GM21619 (cell line): ENCODE measurements at regions not wholly inside any gene's neighbourhood (a gene's known extent, or its start where the extent isn't known, plus 50 kb on each side); places are given as distances from the start of the nearest gene placed in this dataset.

Source experiments
- ATAC-seq: cut with Tn5 transposase; IDR thresholded peaks from one replicate; pipeline ENCODE4 v1.9.1; 2021; ENCODE audit not compliant: unreplicated experiment

DNA sequence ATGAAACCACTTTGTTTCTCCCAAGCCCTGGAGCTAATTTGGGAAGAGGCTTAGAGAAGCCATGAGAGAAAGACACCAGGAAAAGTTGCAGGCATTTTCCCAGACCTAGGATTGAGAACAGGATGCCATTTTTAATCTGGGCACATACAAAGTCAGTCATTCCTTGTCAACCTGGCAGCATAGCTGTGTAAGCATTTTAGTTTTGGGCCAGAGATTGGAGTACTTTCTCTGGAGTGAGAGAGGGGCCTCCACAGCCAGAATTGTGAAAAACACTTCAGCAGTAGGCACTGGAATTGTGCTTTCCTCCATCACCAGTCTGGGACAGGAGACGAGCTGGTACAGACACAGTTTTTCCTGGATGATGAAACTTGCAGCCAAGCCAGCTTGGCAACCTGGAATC, 390.3 kb upstream of the DMAC1 start:
- no peak for ATAC-seq

DNA sequence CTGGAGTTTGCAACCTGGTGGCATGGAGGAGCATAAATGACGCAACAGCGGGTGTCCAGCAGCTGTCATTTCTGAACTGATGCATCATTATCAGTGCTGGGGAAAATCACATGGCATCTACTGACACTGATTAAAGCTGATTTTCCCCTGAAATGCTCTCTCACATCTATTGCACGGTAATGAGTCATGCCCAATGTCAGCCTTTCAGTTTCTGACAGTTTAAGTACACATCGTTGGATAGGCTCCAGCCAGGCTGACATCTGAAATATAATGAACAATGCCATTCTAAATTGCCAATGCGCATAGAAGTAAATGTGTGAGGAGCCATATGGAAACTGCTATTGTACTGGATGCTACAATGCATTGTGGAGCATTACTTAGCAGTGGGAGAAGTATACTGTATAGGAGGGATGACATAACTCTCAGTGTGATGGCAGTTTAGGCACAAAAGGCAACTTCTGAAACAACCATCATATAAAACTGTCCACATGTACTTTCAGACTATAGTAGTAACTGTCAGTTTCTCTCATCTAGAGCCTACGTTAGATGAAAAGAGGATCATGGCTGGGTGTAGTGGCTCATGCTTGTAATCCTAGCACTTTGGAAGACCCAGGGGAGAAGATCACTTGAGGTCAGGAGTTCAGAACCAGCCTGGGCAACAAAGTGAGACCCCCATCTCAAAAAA, 389.3 kb upstream of the DMAC1 start:
- no peak for ATAC-seq

DNA sequence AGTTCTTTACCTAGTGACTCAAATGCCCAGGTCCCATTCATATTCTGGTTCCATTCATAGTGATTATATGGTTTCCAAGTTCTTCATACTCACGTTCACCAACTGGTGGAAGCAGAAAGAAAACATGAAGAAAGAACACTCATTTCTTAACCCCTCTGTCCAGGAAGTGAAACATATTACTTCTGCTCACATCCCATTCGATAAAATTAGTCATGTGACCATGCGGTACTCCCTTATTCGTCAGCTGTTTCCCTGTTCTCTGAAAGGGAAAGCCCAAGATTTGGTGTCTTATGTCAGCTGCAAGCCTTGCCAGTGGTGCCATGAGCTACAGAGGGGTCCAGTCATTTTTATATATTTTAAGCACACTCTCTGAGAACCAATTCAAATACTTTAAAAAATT, 387.0 kb upstream of the DMAC1 start:
- ATAC-seq: no peak

DNA sequence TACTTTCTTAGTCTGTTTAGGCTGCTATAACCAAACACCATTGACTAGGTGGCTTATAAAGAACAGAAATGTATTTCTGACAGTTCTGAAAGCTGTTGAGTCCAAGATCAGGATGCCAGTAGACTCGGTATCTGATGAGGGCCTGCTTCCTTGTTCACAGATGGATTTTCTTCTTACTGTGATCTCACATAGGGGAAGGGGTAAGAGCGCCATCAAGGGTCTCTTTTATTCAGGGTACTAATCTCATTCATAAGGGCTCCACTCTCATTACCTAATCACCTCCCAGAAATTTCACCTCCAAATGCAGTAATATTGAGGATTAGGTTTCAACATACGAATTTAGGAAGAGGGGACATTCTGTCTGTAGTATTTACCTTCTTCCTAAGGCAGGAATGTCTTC, 384.0 kb upstream of the DMAC1 start:
- no peak for ATAC-seq

DNA sequence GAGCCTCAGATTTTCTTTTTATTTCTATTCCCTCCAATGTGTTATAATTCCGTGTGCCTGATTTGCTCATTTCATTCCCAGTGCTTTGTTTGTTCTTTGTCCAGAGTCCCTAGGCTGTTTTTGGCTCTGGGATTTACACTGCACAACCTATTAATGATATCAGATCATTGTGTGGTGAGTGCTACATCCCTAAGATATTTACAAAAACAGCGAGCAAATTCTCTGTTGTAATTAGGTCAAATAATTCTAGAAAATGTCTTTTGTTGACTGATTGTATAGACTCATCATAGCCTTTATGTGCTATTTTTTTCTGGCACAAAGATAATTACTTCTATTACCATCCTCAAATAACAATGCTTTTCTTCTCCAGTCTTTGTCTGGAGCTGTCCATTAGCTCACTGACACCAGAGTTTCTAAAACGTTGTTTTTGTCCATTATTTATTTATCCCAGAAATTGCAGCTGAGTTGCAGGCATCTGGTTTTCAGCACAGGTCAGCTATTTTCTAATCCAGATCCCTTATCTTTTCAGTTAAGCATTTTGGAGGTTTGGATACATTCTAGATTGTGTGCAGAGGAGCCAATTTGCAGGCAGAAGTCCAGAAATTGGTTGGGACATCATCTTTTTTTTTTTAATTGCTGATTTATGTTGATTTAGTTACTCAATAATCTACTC, 379.9 kb upstream of the DMAC1 start:
- no peak for ATAC-seq

DNA sequence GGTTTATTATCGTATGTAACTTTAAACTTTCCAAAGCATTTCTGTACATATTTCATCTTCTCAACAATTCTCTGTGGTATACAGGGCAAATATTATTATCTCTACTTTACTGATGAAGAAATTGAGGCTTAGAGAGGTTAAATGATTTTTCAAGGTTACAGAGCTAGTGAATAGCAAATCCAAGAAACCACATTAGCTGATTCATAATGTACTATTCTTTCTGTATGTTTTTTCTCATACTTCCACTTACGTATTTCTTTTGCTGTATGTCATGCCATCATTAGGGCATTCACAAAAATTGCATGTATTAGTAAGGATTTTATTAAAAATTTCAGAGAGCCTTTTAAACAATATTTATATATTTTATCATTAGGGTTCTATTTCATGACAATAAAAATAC, 372.4 kb upstream of the DMAC1 start:
- no peak for ATAC-seq

DNA sequence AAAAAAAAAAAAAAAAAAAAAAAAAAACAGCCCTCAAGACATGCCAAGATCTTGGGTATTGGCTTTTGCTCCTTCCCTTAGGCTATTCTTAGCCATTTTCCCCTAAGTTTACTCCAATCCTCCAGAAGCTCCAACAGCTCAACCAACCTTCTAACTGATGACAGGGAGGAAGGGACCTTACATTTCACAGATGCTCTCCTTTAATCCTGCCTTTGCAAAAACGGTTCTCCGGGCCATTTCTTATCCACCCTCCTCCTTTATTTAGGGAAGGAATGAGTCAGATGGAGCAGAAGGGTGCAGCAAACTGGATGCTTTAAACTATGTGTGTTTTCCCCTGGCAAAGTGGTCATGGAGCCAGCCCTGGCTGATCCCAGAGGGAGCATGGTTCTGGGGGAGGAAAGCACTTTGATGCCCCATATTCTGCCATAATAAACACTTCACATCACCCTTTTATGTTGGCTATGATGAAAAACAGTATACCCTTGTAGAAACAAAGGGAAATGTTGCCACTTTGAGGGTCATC, 369.4 kb upstream of the DMAC1 start:
- ATAC-seq: no peak

DNA sequence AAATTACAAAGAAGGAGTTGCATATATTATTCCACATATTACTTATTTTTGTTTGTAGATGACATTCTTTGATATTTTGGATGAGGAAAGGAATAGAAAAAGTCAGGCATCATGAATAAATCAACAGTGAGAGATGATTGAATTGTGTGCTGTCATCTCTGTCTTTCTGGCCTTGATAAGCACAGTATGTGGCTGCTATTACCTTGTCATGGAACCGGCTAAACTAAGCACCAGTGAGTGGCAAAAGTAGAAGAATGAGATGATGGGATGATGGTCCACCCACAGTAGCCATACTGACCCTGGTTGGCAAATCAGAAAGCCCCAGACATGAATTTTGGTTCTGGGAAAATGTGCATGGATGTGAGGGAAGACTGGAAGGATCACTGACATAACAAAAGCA, 361.2 kb upstream of the DMAC1 start:
- no peak for ATAC-seq

DNA sequence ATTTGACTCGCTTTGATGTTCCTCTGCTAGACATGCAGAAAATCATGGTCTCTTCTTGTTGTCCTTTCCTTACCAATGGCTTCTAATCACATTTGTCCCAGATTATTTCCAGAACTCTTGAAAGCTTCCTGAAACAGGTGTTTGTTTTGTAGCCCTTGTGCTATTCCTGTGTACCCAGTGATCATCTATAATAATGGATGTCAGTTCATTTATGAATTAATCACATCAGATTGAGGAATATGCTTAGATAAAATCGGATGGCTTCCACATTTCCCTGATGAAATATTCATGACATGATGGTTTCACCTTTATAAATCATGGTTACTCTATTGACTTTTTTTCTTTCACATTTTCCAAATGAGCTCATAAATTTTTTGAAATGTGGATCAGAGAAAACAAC, 359.0 kb upstream of the DMAC1 start:
- no peak for ATAC-seq

DNA sequence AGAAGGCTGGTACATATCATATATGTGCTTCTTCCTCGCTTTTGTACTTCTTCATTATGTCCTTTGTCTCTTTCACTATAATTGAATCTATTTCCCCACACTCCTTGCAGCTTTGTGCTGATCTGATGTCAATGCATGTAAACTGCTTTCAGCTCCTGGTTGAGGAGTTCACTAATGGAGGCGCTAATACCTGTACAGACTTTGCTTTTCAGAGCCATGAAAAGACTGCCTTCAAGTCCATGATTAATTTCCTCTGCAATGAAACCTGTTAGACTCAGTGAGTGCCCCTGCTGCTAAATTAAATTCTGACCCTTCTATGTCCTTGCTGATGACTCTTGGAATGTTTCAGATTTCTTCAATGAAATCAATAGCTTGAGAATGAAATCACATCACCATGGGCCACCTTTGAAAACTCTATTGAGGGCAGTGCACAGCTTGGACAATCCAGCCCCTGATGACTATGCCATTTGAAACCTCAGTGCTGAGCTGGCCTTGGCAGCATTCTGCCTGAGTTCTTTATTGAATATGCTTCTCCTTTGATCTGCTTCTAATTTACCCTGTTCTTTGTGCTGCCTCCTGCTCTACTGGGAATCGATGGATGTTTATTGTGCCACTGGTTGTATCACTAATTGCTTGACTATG, 358.2 kb upstream of the DMAC1 start:
- no peak for ATAC-seq

DNA sequence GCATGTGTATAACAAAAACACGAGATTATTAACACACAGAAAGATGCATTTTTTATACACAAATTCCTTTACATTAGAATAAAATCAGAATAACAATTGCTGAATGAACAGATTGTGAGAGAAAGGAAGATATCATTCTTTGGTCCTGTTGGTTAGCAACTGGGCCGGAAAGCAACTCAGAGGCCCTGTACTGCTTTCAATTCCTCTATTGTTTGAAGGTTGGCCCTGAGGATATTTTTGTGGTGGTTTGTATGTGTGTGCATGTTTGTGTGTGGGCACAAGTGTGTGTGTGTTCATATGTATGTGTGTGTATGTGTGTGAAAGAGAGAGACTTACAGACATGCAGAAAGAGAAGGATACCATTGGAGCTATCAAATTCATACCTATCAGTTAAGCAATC, 356.8 kb upstream of the DMAC1 start:
- no peak for ATAC-seq

DNA sequence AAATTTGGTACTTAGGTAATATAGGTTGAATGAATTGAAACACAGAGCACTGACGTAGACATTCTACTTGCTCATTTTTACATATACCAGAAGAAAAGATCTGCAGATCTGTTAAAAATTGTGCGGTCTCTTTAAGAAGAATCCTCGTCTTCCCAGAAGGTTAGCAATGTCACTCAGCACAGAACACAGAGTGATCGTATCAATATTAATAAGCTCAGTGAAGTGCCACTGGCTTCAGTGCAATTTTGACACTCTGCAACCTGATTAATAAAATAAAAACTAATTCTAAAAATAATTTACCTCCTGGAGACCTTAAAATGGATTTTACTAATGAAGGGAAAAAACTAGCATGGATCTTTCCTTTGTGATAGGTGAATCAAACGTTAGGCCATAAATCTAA, 356.1 kb upstream of the DMAC1 start:
- ATAC-seq: no peak

DNA sequence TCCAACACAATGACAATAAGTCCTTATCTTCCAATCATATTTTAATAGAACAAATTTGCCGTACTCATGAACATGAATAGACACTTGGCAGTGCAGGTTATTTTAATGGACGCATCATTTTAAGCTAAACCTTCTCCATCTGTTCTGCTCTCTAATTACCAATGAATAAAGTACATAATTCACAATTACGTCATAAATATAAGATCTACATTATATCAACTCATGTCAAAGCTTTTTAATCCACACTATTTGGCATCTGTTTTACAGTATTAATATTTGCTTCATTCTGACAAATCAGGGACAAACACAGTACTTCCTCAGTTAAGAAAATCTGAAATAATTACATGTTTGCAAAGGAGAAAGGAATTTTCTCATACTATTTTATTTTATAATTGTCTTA, 344.1 kb upstream of the DMAC1 start:
- ATAC-seq: no peak

DNA sequence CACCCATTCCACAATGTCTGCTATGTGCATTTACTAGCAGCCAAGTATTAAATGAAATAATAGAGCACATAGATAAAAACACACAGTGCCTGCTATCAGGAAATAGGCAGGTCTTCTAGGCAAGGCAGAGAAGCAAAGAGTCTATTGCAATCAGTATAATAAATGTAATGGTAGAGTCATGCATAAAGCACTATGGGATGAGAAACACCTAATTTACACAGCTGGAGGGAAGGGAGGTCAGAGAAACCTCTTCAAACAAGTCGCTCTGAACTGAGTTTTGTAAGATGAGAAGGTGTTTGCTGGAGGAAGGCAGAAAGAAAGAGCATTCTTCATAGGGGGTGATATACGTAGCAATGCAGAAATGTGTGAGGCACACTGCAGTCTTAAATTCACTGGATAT, 341.0 kb upstream of the DMAC1 start:
- no peak for ATAC-seq

DNA sequence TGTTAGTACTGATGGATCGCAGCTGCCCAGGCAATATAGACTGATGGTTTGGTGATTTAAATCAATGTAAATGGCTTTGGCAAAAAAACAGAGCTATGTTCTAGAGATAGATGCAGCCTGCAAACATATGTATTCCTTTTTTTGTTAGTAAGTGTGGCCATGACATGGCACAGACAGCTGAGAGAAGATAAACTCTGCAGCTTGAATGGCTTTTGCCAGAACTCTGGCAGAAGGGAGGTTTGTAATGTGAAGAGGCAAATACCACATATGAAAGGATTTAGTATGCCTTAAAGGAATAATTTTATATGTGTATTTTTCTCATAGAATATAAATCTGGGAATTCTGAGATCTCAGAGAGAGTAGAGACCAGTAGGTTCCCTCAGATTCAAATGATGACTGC, 340.2 kb upstream of the DMAC1 start:
- ATAC-seq: no peak

DNA sequence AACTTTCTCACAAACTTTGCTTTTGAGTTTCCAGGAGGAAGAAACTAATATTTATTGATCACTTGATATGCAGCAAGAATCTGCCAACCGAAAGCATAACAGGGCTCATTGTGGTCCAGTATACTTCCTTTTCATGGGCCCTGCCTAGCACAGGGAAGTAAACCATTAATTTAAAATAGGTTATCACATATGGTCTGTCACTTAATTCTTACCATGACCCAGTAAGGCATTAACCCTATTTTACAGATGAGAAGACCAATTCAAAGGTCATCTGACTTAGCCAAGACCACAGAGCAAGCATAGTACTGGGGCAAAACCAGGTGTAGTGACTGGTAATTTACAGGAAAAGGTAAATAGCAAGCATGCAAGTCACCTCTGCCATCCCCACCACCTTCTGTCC, 336.9 kb upstream of the DMAC1 start:
- ATAC-seq: peak; percentile 80

DNA sequence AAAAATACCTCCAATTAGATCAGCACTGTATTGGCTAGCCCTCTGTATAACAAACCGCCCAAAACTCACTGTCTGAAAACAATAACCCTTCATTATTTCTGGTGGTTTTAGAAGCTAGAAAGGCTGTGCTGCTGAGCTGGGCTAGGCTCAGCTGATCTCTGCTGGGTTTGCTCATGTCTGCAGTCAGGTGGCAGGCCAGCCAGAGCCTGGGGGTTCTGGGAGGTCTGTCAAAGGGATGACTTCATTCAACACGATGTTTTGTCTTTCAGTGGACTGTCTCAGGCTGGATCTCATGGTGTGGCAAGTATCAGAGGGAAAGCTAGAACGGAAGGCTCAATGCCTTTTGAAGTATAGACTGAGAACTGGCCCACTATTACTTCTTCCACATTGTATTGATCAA, 335.1 kb upstream of the DMAC1 start:
- no peak for ATAC-seq

DNA sequence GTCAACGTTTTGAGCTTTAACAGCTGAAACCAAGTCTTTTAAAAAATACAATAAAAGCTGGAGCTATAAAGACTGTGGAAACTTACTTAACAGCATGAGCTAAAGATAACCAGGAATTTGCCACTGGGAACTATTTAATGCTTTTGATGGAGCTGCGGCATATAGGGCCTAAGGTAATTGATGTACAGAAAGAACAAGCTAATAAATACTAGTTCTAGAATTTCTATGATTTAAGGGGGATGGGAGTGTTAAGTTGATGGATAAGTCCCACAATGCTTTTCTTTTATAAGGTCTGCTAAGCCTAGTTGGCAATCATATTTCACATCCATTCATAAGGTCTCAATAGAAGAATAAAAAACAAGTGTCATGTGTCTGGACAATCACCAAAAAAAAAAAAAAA, 334.0 kb upstream of the DMAC1 start:
- ATAC-seq: no peak

DNA sequence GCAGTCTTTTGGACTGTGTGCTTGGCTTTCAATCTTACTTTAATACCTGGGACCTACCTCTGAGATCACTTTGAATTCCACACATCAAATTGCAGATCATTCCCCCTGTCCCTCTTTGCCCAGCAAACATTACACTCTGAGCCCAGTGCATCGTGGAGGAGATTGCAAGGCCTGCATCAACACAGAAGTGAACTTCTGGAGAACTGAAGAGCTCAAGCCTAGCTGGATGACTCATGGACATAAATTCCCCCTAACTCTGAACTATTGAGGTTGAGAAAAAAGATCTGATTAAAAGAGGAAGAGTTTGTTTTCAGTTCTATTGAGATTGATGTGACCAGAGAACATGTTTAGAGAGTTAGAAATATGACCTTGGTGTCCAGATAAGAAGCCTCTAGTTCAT, 316.0 kb upstream of the DMAC1 start:
- ATAC-seq: no peak

DNA sequence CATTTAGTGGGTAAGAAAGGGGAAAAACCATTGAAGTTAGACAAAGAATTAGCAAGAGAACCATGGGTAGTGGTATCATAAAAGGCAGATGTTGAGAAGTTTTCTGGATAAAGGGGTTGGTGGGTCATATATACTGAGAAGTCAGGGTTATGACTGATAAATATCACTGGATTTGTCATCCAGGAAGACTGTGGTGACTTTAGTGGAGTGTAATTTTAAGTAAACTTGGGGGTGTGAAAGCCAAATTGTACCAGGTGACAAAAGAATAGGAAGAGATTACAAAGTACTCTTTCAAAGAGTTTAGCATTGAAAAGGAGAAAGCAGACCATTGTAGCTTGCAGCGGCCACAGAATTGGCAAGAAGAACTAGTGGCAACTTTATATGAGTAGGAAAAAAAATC, 315.2 kb upstream of the DMAC1 start:
- ATAC-seq: no peak

DNA sequence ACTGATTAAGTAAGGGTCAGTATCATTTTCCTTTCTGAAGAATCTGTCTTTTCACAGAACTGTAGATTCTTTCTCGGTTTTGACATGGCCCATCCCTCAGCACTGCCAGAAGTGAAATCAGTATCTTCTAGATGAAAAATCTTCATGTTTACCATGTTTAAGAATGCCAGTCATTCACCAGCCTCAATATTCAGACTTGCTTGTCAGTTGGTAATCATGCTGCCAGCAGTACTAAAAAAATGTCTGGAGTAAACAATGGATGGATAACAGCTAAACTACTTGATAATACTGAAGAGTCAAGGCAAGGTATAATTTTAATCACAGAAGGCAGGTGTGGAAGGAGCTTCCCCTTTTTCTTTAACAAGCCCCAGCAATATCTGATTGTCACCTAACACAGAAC, 306.8 kb upstream of the DMAC1 start:
- no peak for ATAC-seq

DNA sequence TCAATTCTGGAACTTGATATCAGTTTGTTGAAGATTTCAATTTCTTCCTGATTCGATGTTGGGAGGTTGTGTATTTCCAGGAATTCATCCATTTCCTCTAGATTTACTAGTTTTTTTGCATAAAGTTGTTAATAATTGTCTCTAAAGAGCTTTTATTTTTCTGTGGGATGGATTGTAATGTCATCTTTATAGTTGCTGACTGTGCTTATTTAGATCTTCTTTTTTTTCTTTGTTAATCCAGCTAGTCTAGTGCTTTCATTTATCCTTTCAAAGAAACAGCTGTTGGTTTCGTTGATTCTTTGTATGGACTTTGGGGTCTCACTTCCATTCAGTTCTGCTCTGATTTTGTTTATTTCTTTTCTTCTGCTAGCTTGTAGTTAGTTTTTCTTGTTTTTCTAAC, 302.0 kb upstream of the DMAC1 start:
- ATAC-seq: no peak
